Glomerular endothelial cell (primary cell): ENCODE measurements at regions not wholly inside any gene's neighbourhood (a gene's known extent, or its start where the extent isn't known, plus 50 kb on each side); places are given as distances from the start of the nearest gene placed in this dataset.
"Not testable (repeated sequence)": the region's sequence is repeated elsewhere in the genome, so short reads cannot be mapped to it uniquely, and the experiment has no call there.

Experiments
- DNase-seq: peaks from one replicate; pipeline ENCODE4 v3.0.0-alpha.2; 2011; ENCODE audit warnings: low read depth, low spot score; ENCODE audit errors: extremely low read depth

GRCh38 chr11:134853992-134854991 is 442.2 kb upstream of the B3GAT1 start:
- DNase-seq: no peak

- DNase-seq: not testable (repeated sequence)
Observed at GRCh38 chr11:134851503-134852224, 439.6 kb upstream of the B3GAT1 start.

- no peak for DNase-seq
Observed at GRCh38 chr11:134850566-134850965, 438.5 kb upstream of the B3GAT1 start.

DNA sequence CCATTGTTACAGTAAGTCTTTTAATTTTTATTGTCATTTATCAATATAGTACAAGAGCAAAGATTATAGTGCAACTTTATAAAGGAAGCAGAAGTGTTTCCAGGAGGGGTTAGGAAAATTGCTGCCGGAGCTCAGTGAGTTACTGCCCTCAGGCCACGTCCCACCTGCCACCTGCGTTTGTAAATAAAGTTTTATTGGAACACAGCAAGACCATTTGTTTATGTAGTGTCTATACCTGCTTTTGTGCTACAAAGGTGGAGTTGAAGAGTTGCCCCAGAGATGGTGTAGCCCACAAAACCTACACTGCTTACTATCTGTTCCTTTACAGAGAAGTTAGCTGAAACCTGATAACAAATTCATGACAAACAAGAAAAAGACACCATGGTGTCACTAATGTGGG is 437.8 kb upstream of the B3GAT1 start:
- DNase-seq: no peak

GRCh38 chr11:134847083-134847715 is 435.2 kb upstream of the B3GAT1 start:
- DNase-seq: no peak

- DNase-seq: no peak
Observed at GRCh38 chr11:134846328-134847082, 434.5 kb upstream of the B3GAT1 start.

- DNase-seq: no peak
Observed at GRCh38 chr11:134845474-134846327, 433.7 kb upstream of the B3GAT1 start.

GRCh38 chr11:134844838-134845237 is 432.8 kb upstream of the B3GAT1 start:
- DNase-seq: no peak

GRCh38 chr11:134843735-134844134 is 431.7 kb upstream of the B3GAT1 start:
- no peak for DNase-seq

DNA sequence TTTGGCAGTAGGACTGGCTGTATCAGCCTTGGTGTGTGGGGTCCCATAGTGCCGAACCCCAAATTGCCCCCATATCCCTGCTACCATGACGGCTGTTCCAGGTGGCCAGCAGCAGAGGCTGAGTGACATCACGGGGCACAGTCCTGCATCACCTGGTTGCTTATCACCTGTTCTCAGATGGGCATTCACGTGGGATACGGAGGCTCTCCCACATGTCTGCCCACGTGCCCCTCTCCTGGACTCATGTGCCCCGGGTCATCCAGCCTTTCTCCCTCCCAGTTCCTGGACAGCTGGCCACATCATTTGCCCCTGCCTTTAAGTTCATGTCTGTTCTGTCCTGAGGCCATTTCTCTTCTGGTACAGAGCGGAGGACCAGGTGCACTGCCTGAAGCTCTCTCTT is 431.0 kb upstream of the B3GAT1 start:
- DNase-seq: no peak

- DNase-seq: no peak
Observed at GRCh38 chr11:134841972-134842371, 429.9 kb upstream of the B3GAT1 start.

GRCh38 chr11:134841411-134841810 is 429.4 kb upstream of the B3GAT1 start:
- DNase-seq: no peak

DNA sequence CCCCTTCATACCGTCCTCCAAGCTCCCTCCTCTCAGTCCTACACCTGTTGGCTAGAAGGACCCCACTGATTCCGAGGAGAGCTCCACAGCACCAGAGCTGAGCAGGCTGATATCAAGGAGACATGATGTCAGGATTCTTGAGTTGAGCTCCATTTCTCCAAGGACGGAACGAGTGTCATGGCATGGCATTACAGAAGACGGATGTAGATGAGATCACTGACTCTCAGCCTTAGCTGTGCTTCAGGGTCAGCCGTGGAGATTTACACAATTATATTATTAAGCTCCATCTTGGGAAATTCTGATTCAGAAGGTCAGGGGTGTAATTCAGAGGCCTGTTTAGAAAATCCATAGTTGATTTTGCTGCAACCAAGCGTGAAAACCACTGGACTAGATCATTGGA is 428.9 kb upstream of the B3GAT1 start:
- DNase-seq: no peak

- DNase-seq: not testable (repeated sequence)
Observed at GRCh38 chr11:134840165-134840564, 428.1 kb upstream of the B3GAT1 start.

DNA sequence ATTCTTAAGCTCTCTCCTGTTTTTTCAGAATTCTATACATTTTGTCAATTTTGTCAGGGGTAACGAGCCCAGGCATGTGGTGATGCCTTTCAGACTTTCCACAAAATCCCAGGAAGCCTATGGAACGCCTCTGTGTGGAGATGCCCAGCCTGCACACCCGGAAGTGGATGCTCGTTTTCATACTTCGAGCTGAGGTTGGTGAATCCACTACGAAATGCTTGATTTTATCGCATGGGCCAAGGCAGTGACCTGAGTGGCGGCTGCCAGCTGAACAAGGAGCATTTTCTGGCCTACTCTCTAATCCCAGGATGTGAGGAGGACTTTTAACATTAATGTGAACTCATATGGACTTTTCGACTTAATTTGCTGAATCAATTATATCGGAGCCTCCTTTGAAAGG is 426.7 kb upstream of the B3GAT1 start:
- no peak for DNase-seq

GRCh38 chr11:134837887-134838232 is 425.8 kb upstream of the B3GAT1 start:
- no peak for DNase-seq

DNA sequence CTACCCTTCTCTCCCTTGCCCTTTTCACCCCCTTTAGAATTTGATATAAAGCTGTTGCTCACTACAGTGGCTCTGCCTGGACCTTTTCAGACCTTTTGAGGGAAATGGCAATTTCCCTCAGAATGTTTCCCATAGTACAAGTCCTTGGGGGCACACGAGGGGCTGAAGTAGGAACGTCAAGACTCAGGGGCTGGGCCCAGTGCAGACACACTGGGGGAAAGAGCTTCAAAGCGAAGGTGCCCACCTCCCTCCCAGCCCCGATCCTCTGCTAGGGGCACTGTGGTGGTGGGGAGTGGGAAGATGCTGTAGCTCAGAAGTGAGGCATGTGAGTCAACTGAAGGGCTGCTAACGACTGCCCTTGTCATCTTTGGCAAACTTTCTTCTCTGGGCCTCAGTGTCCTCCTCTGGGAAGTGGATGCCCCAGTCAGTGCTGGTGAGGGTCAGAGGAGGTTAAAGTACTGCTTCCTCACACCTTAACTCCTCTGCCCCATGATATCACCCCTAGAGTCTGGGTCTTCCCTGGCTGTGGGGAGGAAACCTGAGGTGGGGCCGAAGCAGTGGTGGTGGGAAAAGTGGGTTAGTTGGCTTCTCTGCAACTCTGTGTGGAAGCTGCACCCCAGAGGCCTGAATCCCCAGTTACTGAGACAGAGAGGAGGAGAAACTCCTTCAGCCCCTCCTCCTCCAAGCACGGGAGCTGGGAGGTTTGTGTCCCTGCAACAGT is 425.3 kb upstream of the B3GAT1 start:
- DNase-seq: no peak

GRCh38 chr11:134836561-134836960 is 424.5 kb upstream of the B3GAT1 start:
- DNase-seq: no peak

DNA sequence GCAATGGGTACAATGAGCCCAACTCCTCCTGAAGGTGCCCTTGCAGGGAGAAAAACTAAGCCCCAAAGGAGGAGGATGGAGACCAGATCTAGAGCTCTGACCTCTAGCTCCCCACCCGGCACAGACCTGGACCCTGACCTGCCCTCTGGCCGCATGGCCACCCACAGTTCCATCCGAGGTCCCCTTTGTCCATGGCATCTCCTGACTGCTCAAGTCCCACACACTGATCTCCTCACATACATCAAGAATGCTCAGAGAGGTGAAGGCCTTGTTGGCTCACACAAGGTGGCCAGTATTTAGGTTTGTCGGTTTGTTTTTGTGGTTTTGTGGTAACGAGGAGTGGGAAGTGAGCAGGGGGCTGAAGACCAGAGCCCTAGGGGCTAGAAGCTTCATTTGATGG is 423.5 kb upstream of the B3GAT1 start:
- no peak for DNase-seq
